NCI-H1105 (cell line): ENCODE measurements at regions not wholly inside any gene's neighbourhood (a gene's known extent, or its start where the extent isn't known, plus 50 kb on each side); places are given as distances from the start of the nearest gene placed in this dataset.
"Not testable (repeated sequence)": the region's sequence is repeated elsewhere in the genome, so short reads cannot be mapped to it uniquely, and the experiment has no call there.

ENCODE experiments used
- DNase-seq: peaks from one replicate; lab custom pipeline; 2025; lab: John Stamatoyannopoulos, UW

DNA sequence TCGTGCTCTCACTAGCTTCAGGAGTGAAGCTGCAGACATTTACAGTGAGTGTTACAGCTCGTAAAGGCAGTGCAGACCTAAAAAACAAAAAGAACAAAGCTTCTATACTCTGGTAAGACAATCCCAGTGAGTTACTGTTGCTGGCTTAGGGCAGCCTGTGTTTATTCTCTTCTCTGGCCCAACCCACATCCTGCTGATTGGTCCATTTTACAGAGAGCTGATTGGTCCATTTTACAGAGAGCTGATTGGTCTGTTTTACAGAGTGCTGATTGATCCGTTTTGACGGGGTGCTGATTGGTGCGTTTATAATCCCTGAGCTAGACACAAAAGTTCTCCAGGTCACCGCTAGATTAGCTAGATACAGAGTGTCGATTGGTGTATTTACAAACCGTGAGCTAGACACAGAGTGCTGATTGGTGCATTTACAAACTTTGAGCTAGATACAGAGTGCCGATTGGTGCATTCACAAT is 158.0 kb downstream of the KLRB1 start:
- not testable (repeated sequence) for DNase-seq

GRCh38 chr12:9449181-9449580 is 158.5 kb downstream of the KLRB1 start:
- DNase-seq = no peak

DNA sequence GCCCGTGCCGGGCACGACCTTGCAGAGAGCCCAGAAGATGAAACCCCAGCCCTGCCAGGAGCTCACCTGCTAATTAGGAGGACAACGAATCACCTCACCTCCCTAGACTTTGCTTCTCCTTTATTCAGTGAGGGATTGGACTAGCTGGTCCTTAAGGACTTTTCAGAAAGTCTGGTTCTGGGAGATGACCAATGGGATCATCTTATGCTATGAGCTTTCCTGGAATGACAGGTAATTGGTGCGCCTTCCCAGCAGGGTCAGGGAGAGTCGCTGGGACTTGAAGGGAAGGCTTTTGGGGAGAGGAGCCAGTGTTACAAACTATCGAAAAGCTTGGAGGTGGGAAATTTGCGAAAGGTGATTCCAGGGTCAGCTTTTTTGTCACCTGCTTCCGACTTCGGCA is 159.1 kb downstream of the KLRB1 start:
- DNase-seq = peak; percentile 24

- peak; percentile 88 for DNase-seq
Measured at GRCh38 chr12:9447791-9448614, 159.7 kb downstream of the KLRB1 start.

DNA sequence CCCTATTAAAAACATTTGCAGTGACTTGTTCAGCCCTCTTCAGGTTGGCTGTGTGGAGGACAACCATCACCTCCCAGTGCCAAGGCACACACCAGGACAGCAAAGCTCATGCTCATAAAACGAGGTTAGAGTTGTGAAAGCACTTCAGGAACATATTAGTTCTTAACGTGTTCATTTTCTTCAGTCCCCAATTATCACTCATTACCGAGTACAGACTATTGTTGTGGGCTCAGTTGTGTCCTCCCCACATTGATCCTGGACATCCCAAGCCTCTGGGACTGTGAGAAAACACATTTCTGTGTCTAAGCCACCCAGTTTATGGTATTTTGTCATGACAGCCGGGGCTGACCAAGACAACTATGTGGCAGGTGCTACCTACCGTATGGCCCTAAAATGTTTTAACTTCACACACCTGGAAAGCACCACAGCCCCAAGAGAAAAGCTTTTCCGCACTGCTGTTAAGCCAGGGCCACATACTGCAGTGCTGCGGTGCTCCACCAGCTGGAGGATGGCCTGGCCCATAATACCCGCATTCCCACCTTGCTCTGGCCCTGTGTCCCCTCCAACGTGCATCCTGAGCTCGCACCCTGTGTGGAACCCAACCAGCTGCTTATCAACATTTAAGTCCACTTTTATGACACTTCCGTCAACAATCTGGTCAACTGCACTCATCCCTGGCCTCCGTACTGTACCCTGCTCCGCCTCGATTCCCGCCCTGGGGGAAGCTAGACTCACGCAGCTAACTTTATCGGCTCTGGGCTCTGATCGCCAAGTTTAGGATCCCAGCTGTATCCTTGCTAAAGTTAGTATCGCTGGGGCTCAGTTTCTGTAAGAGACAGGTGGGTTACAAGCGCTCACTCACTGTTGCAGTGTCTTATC is 160.6 kb downstream of the KLRB1 start:
- not testable (repeated sequence) for DNase-seq

DNA sequence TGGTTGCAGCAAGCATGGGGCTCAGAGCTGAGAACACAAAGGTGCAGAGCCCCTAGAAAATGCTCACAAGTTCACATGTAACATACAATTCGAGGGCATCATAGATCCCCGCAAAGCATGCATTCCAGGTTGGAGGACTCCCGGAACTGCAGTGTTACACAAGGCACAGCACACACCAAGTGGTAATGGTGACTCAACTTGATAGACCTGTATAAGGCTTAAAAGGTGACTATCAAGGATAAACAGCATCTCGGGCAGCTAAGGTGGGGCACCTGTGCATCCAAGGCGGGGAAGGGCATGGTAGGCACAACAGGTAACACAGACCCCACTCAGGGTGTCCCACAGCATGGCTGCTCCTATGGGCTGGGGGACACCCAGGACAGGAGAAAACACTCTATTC is 167.3 kb downstream of the KLRB1 start:
- not testable (repeated sequence) for DNase-seq

- not testable (repeated sequence) for DNase-seq
Measured at GRCh38 chr12:9435682-9436081, 172.0 kb downstream of the KLRB1 start.

DNA sequence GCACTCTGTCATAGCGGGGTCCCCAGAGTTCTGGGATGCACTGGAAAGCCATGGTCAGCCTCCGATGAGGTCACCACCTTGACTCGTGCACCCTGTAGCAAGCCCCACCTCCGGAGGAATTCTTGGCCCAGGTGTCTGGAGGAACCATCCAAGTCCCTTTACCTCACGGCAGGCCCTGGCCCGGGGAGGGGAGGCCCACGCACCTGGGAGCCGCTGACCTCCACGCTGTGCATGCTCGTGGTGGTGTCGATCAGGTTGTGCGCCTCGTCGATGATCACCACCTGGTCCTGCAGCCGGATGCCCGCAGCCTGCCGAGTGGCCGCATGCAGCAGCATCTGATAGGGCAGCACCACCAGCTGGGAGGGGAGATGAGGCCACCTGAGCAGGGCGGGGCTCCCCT is 177.3 kb downstream of the KLRB1 start:
- not testable (repeated sequence) for DNase-seq

- not testable (repeated sequence) for DNase-seq
Measured at GRCh38 chr12:9428856-9429255, 178.9 kb downstream of the KLRB1 start.

GRCh38 chr12:9425429-9425828 is 182.3 kb downstream of the KLRB1 start:
- DNase-seq = not testable (repeated sequence)

GRCh38 chr12:9424175-9424740 is 183.5 kb downstream of the KLRB1 start:
- not testable (repeated sequence) for DNase-seq

GRCh38 chr12:9422689-9423088 is 185.0 kb downstream of the KLRB1 start:
- not testable (repeated sequence) for DNase-seq

- DNase-seq = not testable (repeated sequence)
Measured at GRCh38 chr12:9421520-9422086, 186.1 kb downstream of the KLRB1 start.

GRCh38 chr12:9420817-9421519 is 186.7 kb downstream of the KLRB1 start:
- DNase-seq = not testable (repeated sequence)

DNA sequence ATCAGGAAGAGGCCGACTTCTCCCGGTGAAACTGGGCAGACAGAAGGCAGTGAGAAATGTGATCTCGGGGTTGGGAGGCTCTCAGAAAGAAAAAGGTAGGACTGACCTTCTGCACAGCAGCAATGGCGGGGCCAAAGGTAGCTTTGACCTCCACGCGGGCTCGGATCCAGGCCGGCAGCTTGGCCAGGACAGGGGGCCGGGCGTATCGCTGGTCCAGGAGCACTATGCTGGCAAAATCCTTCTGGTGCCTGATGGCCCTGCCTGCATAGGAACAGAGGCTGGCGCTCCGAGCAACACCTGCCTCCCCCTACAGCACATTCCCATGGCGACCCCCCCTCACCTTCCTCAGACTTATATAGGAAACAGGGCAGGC is 189.1 kb downstream of the KLRB1 start:
- DNase-seq = not testable (repeated sequence)

- not testable (repeated sequence) for DNase-seq
Measured at GRCh38 chr12:9417947-9418668, 189.6 kb downstream of the KLRB1 start.

DNA sequence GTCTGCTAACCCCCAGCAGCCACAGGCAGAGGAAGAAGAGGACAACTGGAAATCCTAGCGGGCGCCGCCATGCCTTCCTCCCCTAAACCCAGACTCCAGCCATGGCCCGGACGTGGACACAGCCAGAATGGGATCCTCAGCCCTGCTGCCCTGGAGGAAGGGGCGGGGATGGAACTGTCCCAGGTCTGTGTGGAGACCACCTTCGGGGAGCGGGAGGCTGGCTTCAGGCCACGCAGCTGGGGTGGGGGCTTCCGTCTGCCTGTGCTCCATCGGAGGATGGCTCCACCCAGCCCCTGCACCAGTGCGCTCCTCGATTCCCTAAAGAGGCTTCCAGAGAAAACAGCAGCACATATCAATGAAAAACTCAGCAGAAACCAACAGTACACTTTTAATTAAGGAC is 190.4 kb downstream of the KLRB1 start:
- not testable (repeated sequence) for DNase-seq

DNA sequence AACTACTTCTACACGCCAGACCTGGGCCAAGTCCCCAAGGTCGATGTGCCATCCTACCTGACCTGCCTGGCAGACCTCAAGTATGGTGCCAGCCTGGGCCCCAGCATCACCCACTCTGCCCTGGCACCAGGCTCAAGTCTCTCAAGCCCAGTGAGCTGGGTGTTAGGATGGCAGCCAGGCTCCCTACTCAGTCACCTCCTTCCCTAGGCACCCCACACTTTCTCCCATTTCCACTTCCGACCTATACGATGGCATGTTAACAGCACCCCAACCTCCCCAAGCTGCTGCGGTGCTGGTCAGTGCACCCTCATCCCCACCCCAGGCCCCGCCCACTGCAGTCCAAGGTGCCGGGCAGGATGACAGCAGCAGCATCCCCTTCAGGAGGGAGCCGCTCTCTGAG is 191.4 kb downstream of the KLRB1 start:
- DNase-seq = not testable (repeated sequence)

- DNase-seq = not testable (repeated sequence)
Measured at GRCh38 chr12:9415898-9416297, 191.8 kb downstream of the KLRB1 start.

DNA sequence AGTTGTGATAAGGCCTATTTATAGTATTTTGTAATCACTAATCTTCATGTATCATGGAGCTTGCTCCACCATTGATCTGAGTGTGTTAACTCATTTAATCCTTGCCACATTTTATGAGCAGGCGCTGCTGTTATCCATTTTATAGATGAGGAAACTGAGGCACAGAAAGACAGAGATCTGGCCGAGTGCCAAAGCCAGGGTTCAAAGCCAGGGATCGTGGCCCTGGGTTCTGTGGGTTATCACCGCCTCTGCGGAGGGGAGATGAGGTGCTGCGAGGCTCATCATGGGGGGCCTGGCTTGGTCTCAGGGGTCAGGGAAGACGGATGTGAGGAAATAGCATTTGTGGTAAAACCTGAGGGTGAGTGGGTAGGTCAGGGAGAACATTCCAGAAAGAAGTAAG is 193.9 kb downstream of the KLRB1 start:
- not testable (repeated sequence) for DNase-seq

DNA sequence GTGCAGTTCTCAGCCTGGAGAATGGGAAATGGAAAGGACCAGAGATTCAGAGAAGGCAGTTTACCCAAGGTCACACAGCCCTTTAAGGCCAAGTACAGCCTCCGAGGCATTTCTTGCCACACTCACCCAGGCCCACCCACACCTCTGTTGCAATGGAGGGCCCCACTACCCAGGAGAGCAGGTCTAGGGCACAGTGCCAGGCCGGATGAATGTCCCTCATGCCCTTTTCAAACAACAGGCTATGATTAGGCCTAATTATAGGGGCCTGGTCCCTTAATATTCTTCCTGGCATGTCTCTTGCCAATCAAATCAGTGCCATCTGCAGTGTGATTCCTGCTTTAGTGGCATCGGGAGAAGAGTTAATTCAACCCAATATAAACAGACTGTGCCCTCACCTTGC is 195.3 kb downstream of the KLRB1 start:
- peak; percentile 49 for DNase-seq
